Gastrocnemius medialis (tissue), 4 donors: ENCODE measurements at regions not wholly inside any gene's neighbourhood (a gene's known extent, or its start where the extent isn't known, plus 50 kb on each side); places are given as distances from the start of the nearest gene placed in this dataset.

Experiments
- ATAC-seq, 2 donors: fragments of 150-250 bp; one replicate each; pipeline ENCODE4 v1.9.1; 2016
- DNase-seq, 2 donors: peaks; one replicate each; pipeline ENCODE4 v3.0.0-alpha.2; 2019
- H3K27ac ChIP-seq, 4 donors: fragments of 200-600 bp; sonication (generic); 1 replicate in 1 of 4; 2 replicates in 3 of 4; pipeline ENCODE4 v1.5.1; 2016 to 2018; ENCODE audit warnings: mild to moderate bottlenecking in 2 of 4, moderate library complexity in 1 of 4
- H3K27me3 ChIP-seq, 3 donors: fragments of 200-600 bp; sonication (generic) in 2 of 3; 1 replicate in 1 of 3; 2 replicates in 2 of 3; pipeline versions ENCODE4 v1.5.1 to v1.6.0; 2016 to 2019; ENCODE audit warnings: mild to moderate bottlenecking in 1 of 3, moderate library complexity in 1 of 3
- H3K36me3 ChIP-seq, 2 donors: fragments of 200-600 bp; sonication (generic) in 1 of 2; one replicate each; pipeline ENCODE4 v1.5.1; 2017 to 2018
- H3K4me1 ChIP-seq, 2 donors: fragments of 200-600 bp; sonication (generic) in 1 of 2; one replicate each; pipeline ENCODE4 v1.5.1; 2016 to 2017; ENCODE audit warnings: mild to moderate bottlenecking in 2 of 2
- H3K4me3 ChIP-seq, 4 donors: fragments of 200-600 bp; sonication (generic) in 3 of 4; 1 replicate in 1 of 4; 2 replicates in 3 of 4; pipeline ENCODE4 v1.5.1; 2016 to 2019; ENCODE audit warnings: mild to moderate bottlenecking in 2 of 4
- H3K9me3 ChIP-seq, 3 donors: fragments of 200-600 bp; sonication (generic) in 2 of 3; 1 replicate in 1 of 3; 2 replicates in 2 of 3; pipeline ENCODE4 v1.5.1; 2016 to 2019
- CTCF ChIP-seq, 5 experiments: fragments of 450-650 bp in 3 of 5; fragments of 200-600 bp in 2 of 5; sonication (generic) in 2 of 5; IDR thresholded peaks in 4 of 5; conservative IDR thresholded peaks in 1 of 5; 1 replicate in 4 of 5; 2 replicates in 1 of 5; pipeline ENCODE4 v1.5.1; 2016 to 2019; ENCODE audit warnings: antibody characterized with exemption in 5 of 5, mild to moderate bottlenecking in 3 of 5, moderate library complexity in 3 of 5
- POLR2A ChIP-seq, 2 donors: fragments of 450-650 bp; IDR thresholded peaks; one replicate each; pipeline ENCODE4 v1.6.1; 2017; ENCODE audit warnings: antibody characterized with exemption in 2 of 2, mild to moderate bottlenecking in 2 of 2, moderate library complexity in 2 of 2
- in situ Hi-C, 4 donors: fragments of 200-750 bp; cut with MboI; loops; one replicate each; pipeline versions ENCODE4 v1.15.0 to v1.8.0; 2017; ENCODE audit warnings: low sequenced_read_pairs in 4 of 4
- intact Hi-C: fragments of 100-400 bp; cut with DNase I; formaldehyde crosslinking; loops from one replicate; pipeline ENCODE4 v1.15.1; 2023; ENCODE audit warnings: low total_unique reads

- in situ Hi-C loops (no loop called here), intact Hi-C loops (no loop called here)
- Histone ChIP-seq H3K27ac (no peak overlapping the region), H3K9me3 (no peaks in the 10 kb centered on the region), H3K4me3 (no peak overlapping the region), H3K27me3 (no peaks in the 10 kb centered on the region), H3K4me1 (no peaks in the 10 kb centered on the region), H3K36me3 (no peaks in the 10 kb centered on the region)
- DNase-seq (no peak), ATAC-seq (no peak)
- no peak for TF ChIP-seq POLR2A (IDR thresholded peaks at IDR 0.05)
- TF ChIP-seq CTCF (IDR thresholded peaks at IDR 0.05 in 4 of 5, conservative IDR thresholded peaks at IDR 0.05 in 1 of 5) = no peak
Observed at GRCh38 chr5:121285801-121286521, 565.7 kb upstream of the FTMT start.

- TF ChIP-seq POLR2A (IDR thresholded peaks at IDR 0.05) (no peak), CTCF (IDR thresholded peaks at IDR 0.05 in 4 of 5, conservative IDR thresholded peaks at IDR 0.05 in 1 of 5) (no peak)
- no peaks in the 10 kb centered on the region for H3K27me3 ChIP-seq
- no peaks in the 10 kb centered on the region for H3K4me1 ChIP-seq
- no peak for ATAC-seq
- in situ Hi-C loops (no loop called here), intact Hi-C loops (no loop called here)
- H3K9me3 ChIP-seq = no peaks in the 10 kb centered on the region
- no peak overlapping the region for H3K4me3 ChIP-seq
- DNase-seq = no peak
- H3K36me3 ChIP-seq = no peaks in the 10 kb centered on the region
- H3K27ac ChIP-seq = no peak overlapping the region
Observed at GRCh38 chr5:121288781-121289180, 562.9 kb upstream of the FTMT start.

GRCh38 chr5:121292664-121293063 lies 559.0 kb upstream of the FTMT start:
- intact Hi-C loops (no loop called here), in situ Hi-C loops (no loop called here)
- no peaks in the 10 kb centered on the region for H3K27me3 ChIP-seq
- H3K27ac ChIP-seq = no peak overlapping the region
- TF ChIP-seq POLR2A (IDR thresholded peaks at IDR 0.05) (no peak), CTCF (IDR thresholded peaks at IDR 0.05 in 4 of 5, conservative IDR thresholded peaks at IDR 0.05 in 1 of 5) (no peak)
- no peaks in the 10 kb centered on the region for H3K9me3 ChIP-seq
- ATAC-seq (no peak), DNase-seq (no peak)
- H3K4me3 ChIP-seq = no peak overlapping the region
- no peaks in the 10 kb centered on the region for H3K36me3 ChIP-seq
- H3K4me1 ChIP-seq = no peaks in the 10 kb centered on the region

- Histone ChIP-seq H3K4me3 (no peak overlapping the region), H3K36me3 (no peaks in the 10 kb centered on the region), H3K9me3 (no peaks in the 10 kb centered on the region), H3K27ac (no peak overlapping the region), H3K27me3 (no peaks in the 10 kb centered on the region), H3K4me1 (no peaks in the 10 kb centered on the region)
- intact Hi-C loops = no loop called here
- TF ChIP-seq CTCF (IDR thresholded peaks at IDR 0.05 in 4 of 5, conservative IDR thresholded peaks at IDR 0.05 in 1 of 5) (no peak), POLR2A (IDR thresholded peaks at IDR 0.05) (no peak)
- in situ Hi-C loops = no loop called here
- no peak for DNase-seq
- ATAC-seq = no peak
Observed at GRCh38 chr5:121296356-121296755, 555.3 kb upstream of the FTMT start.

- Histone ChIP-seq H3K4me3 (no peak overlapping the region), H3K36me3 (no peaks in the 10 kb centered on the region), H3K4me1 (no peaks in the 10 kb centered on the region), H3K9me3 (no peaks in the 10 kb centered on the region), H3K27ac (no peak overlapping the region), H3K27me3 (no peaks in the 10 kb centered on the region)
- no peak for ATAC-seq
- in situ Hi-C loops (no loop called here), intact Hi-C loops (no loop called here)
- DNase-seq = no peak
- TF ChIP-seq CTCF (IDR thresholded peaks at IDR 0.05 in 4 of 5, conservative IDR thresholded peaks at IDR 0.05 in 1 of 5) (no peak), POLR2A (IDR thresholded peaks at IDR 0.05) (no peak)
Observed at GRCh38 chr5:121299153-121299552, 552.5 kb upstream of the FTMT start.
